SU-DHL-6 (cell line): ENCODE measurements at regions not wholly inside any gene's neighbourhood (a gene's known extent, or its start where the extent isn't known, plus 50 kb on each side); places are given as distances from the start of the nearest gene placed in this dataset.

ENCODE experiments used
- CTCF ChIP-seq: fragments of 200-600 bp; sonication (generic); IDR thresholded peaks from one replicate; pipeline ENCODE4 v1.5.1; 2017; ENCODE audit warnings: antibody characterized with exemption, mild to moderate bottlenecking, low read length, moderate library complexity; ENCODE audit not compliant: insufficient read depth, poor library complexity, severe bottlenecking
- EZH2phosphoT487 ChIP-seq: fragments of 200-600 bp; sonication (generic), shearing (Covaris generic); conservative IDR thresholded peaks from 2 replicates; pipeline ENCODE4 v1.6.1; 2018; ENCODE audit warnings: mild to moderate bottlenecking, antibody characterized with exemption, low read length, moderate library complexity, mixed read lengths

- TF ChIP-seq CTCF = no peak
- no peak for TF ChIP-seq EZH2phosphoT487
Observed at GRCh38 chr1:70714149-70714548, 303.1 kb downstream of the CTH start.
